Right ventricle myocardium superior (tissue), 1 donor: ENCODE measurements at regions not wholly inside any gene's neighbourhood (a gene's known extent, or its start where the extent isn't known, plus 50 kb on each side); places are given as distances from the start of the nearest gene placed in this dataset.
"Not testable (repeated sequence)": the region's sequence is repeated elsewhere in the genome, so short reads cannot be mapped to it uniquely, and the experiment has no call there.

Experiments used
- ATAC-seq: fragments of 200-7000 bp; cut with Tn5 transposase; one replicate; pipeline ENCODE4 v1.9.1; 2020; ENCODE audit warnings: mild to moderate bottlenecking; ENCODE audit not compliant: poor library complexity
- DNase-seq: peaks from one replicate; pipeline ENCODE4 v3.0.0-alpha.2; 2020
- intact Hi-C: fragments of 100-400 bp; cut with DNase I; formaldehyde crosslinking; loops from one replicate; pipeline ENCODE4 v1.11.2; 2022
- donor health status: DM: no; HTN: yes; CAD: no; lungs with severe emphysema.

DNA sequence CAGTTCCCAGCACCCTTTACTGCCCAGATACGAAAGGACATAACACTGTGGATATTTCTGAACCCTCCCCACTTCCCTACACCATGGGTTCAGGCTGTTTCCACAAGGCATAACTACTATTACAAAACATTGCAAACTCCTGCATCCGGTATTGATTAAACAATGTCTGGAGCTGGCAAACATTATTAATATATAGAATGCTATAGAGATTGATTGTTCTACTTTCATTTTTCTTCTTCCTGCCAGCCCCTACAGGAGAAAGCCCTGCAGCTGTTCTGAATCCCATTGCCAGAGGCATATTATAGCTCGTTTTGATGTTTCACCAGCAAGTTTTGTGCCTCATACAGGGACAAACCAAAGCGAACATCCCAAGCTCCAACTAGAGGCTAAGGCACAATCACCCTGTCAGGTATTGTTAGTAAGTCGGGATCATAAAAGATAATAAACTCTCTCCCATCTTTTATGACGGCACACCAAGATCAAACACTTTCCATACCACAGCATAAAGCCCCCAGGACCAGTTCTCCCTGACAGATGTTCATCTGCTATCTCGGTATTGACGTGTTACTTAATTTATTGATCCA is 331.1 kb upstream of the NT5E start:
- no peak for DNase-seq
- no peak for ATAC-seq
- intact Hi-C loops = no loop called here

DNA sequence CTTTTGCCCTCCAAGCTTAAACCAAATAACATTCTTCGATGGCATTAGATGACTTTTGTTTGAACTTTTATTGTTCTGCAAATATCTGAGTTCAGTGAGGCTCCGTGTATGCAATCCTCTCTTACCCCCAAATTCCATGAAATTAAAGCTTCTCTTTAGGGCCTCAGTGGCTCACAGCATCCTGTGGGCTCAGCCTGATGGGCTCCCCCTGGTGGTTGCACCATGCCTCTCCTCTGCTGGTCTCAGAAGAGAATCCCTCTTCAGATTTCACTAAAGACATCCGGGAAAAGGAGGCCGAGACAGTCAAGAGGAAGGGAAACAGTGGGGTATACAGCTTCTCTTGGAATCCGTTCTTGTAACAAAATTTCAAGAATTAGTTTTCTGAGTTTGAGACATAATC is 331.6 kb upstream of the NT5E start:
- DNase-seq (no peak), ATAC-seq (no peak)
- intact Hi-C loops = no loop called here

DNA sequence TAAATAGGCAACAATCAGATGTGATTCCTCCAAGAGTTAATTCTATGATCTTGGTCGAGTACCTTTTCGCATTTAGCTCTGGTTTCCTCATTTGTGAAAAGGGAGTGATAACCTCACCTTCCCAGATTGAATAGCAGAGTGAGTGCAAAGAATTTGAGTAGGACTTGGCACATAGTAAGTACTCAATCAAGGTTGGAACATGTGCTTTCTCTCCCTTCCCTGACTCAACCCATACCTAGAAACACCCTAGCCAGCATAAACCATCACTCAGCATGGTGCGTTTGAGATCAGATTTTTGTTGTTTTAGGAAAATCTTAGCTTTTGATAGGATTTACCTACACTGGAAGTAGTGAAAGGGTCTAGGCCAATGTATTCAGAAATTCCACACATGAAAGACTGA is 333.4 kb upstream of the NT5E start:
- intact Hi-C loops = no loop called here
- ATAC-seq = no peak

DNA sequence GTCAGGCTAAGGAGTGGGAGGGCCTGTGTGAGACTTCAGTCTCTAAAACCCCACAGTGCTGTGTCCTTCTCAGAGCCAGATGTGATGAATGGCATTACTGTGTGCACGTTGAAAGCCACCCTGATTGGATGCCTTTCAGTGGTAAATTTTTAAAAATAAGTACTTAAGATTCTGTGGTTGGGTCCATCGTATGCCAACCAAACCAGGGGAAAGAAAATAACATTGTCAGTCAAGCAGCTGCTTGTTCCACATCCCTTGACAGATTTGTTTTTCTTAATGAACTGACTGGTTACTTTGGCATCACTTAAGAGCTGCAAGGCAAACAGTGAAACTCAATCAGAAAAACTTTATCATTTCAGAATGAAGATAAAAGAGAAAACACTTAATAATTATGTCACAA is 334.0 kb upstream of the NT5E start:
- intact Hi-C loops = no loop called here
- no peak for ATAC-seq
- no peak for DNase-seq

More for the DNA sequence above, 333.4 kb upstream of the NT5E start:
- no peak for DNase-seq

DNA sequence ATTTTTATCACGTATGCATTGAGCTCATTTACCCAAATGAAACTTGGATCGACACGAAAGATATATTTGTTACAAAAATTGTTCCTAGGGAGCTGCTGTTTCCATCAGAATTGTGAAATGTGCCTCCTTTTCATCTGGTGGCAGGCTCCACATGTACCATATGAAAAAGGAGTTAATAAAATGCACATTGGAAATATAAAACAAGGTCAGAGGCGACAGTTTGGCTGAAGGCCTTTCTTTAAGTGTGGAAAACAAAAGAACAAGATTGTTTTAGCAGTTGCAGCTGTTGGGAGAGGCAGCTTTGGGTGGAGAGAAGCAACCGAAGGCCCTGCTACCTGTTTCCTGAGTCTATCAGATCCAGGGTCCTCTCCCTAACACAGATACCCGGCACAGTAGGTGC is 334.5 kb upstream of the NT5E start:
- no peak for DNase-seq
- intact Hi-C loops = no loop called here
- no peak for ATAC-seq

GRCh38 chr6:85114581-85114935 is 335.3 kb upstream of the NT5E start:
- DNase-seq (no peak), ATAC-seq (no peak)
- intact Hi-C loops = no loop called here

- intact Hi-C loops = no loop called here
- ATAC-seq = peak; percentile 45
- DNase-seq = no peak
Measured at GRCh38 chr6:85113934-85114580, 335.8 kb upstream of the NT5E start.

DNA sequence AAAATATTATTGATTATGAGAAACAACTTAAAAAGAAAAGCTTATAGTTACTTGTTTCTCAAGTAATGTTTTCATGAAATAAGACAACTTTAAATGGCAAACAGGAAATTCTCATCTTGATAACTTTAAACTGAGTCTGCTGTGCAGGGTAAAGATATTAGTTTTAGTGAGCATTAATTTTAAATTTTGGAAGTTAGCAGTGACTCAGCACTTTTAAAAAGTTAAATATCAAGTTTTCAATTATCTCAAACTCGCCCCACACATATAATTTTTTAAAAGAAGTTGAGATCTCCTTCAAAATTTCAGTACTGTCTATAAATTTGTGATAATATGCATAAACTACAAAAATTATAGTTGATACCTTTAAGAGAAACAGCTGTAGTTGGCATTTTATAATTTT is 337.3 kb upstream of the NT5E start:
- ATAC-seq = no peak
- intact Hi-C loops = no loop called here

GRCh38 chr6:85111481-85112011 is 338.3 kb upstream of the NT5E start:
- DNase-seq (peak; percentile 52), ATAC-seq (peak; percentile 29)
- intact Hi-C loops = no loop called here

More for the DNA sequence above, 337.3 kb upstream of the NT5E start:
- DNase-seq = no peak

DNA sequence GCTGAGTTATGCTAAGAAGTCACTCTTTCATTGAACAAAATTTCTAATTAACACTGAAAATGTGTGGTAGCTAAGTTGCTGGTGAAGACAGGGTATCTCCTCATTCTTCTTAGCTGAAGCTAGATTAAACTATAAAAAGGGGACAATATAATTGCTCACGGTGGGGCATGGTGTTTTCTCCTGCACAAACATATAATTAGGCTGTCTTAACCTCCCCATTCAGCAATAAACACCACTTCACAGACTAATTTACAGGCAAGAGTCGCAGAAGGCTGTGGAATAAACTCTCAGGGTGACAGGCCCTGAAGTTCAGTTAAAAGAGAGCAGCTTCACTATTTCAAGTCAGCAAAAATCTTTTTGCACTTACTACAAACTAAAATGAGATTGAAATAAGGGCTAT is 338.9 kb upstream of the NT5E start:
- no peak for ATAC-seq
- intact Hi-C loops = no loop called here
- no peak for DNase-seq

DNA sequence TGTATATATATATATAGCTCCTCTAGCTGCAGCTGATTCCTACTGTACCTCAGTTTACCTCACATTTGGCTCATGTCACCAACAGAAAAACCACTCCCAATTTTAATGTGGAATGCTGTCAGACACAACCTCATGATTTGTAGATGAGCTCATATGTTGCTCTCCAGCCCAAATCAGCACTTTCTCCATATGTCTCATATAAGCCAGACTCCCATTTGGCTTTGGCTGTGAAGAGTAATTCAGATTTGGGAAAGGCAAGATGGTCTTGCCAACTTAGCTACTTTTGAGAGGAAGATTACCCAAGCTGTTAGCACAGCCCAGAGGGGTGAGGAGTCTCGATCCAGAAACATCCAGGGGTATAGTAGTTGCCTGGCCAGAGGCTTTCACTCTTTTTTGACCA is 342.2 kb upstream of the NT5E start:
- intact Hi-C loops = no loop called here
- no peak for DNase-seq
- no peak for ATAC-seq

DNA sequence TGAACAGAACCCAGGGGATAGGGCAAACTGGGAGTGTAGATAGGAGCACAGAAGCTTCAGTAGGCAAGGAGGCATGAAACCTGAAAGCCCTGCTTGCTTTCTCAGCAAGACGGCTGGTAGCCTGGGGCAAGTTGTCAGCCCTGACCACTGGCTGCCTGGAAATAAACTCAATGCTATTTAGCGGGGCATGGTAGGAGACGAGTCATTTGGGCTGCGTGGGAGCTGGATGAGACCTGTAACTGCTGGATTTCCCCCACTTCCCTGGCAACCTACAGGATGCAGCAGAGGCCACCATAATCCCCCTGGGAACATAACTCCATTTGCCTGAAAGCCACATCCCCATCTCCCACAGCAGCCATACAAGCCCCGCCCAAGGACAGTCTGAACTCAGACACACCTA is 332.6 kb upstream of the TBX18 start:
- DNase-seq = no peak
- ATAC-seq = no peak
- intact Hi-C loops = no loop called here

GRCh38 chr6:85092226-85092625 is 327.8 kb upstream of the TBX18 start:
- intact Hi-C loops = no loop called here
- ATAC-seq = no peak
- no peak for DNase-seq

DNA sequence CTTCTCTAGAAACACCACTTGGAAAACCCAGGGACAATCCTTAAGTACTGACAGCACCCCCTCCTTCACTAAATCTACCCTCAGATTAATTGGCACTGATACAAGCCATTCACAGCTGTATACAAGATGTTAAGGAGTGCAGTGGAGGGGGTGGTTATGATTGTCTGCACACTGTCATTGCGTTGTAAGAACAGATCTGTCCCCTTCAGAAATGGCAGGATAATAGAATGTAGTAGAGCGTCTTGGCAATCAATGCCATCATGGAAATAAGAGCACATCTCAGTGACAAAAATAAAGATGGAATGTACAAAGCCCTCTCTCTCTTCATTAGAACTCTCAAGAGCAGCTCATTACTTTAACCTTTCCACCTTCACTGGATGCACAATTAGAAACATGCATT is 324.9 kb upstream of the TBX18 start:
- no peak for ATAC-seq

GRCh38 chr6:85085875-85086274 is 321.5 kb upstream of the TBX18 start:
- ATAC-seq (no peak), DNase-seq (no peak)
- intact Hi-C loops = no loop called here

More for the DNA sequence above, 324.9 kb upstream of the TBX18 start:
- intact Hi-C loops = no loop called here
- no peak for DNase-seq

DNA sequence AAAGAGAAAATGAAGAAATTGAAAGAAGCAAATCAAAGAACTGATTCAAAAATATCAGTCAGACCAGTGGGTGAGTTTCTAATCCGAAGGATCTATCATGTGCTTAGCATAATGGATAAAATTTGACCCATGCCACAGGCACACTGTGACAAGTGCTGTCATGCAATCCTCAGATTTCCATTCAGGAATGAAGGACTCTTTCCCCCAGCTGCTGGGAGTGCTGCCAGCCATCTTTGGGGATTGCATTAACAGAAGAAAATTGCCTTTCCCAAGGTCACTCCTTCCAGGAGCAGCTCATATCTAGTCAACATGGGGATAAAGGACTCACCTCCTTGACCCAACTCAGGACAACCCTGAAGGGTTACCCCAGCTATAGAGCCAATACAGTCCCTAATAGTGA is 316.7 kb upstream of the TBX18 start:
- ATAC-seq (no peak), DNase-seq (no peak)
- intact Hi-C loops = no loop called here

DNA sequence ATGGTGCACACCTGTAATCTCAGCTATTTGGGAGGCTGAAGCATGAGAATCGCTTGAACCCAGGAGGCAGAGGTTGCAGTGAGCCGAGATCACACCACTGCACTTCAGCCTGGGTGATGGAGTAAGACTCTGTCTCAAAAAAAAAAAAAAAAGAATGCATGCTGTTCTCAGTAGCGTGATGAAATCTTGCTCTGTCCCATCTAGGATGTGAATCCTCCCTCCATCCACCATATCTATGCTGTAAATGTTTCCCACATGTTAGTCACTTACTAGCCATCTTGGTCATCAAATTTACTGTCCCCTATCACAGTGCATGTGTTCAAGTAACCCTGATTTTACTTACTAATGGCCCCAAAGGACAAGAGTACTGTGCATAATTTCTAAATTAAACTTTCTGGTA is 315.4 kb upstream of the TBX18 start:
- intact Hi-C loops = no loop called here
- DNase-seq (no peak), ATAC-seq (no peak)

DNA sequence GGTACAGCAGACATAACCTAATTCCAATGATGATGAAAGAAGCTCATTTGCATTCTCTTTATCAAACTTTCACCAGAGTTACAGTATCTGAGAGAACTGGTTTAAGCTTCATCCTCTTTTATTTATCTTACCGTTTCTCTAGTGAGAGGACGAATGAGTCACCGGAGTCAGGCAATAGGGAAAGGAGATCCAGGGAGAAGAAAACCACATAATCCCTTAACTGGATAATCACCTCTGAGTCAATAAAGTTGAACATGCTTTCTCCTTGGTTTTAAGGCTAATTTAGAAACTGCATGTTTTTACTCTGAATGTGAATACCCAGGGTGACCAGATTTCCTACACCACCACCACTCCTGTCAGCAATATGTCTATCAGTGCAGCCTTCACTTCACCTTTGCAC is 313.7 kb upstream of the TBX18 start:
- DNase-seq = no peak
- intact Hi-C loops = no loop called here
- no peak for ATAC-seq

- ATAC-seq (no peak), DNase-seq (no peak)
- intact Hi-C loops = no loop called here
Measured at GRCh38 chr6:85077098-85077497, 312.7 kb upstream of the TBX18 start.

- DNase-seq, ATAC-seq: not testable (repeated sequence)
Measured at GRCh38 chr6:85071845-85072244, 307.4 kb upstream of the TBX18 start.

GRCh38 chr6:85069577-85069976 is 305.2 kb upstream of the TBX18 start:
- DNase-seq = no peak
- intact Hi-C loops = no loop called here
- no peak for ATAC-seq

More at GRCh38 chr6:85071845-85072244, 307.4 kb upstream of the TBX18 start:
- intact Hi-C loops = not testable (repeated sequence)
